OCI-LY1 (cell line): ENCODE measurements at regions not wholly inside any gene's neighbourhood (a gene's known extent, or its start where the extent isn't known, plus 50 kb on each side); places are given as distances from the start of the nearest gene placed in this dataset.

Experiments
- EZH2 ChIP-seq: fragments of 200-600 bp; sonication (generic), shearing (Covaris generic); IDR thresholded peaks from 2 replicates; pipeline ENCODE4 v1.8.0; 2017; ENCODE audit warnings: borderline replicate concordance, mixed run types, mild to moderate bottlenecking, antibody characterized with exemption, low read length, moderate library complexity, mixed read lengths
- TF ChIP-seq, protein P1 (sequence below): fragments of 200-600 bp; sonication (generic), shearing (Covaris generic); IDR thresholded peaks from 2 replicates; pipeline ENCODE4 v1.5.1; 2017; ENCODE audit warnings: mild to moderate bottlenecking, antibody characterized with exemption, low read length, moderate library complexity, mixed read lengths

DNA sequence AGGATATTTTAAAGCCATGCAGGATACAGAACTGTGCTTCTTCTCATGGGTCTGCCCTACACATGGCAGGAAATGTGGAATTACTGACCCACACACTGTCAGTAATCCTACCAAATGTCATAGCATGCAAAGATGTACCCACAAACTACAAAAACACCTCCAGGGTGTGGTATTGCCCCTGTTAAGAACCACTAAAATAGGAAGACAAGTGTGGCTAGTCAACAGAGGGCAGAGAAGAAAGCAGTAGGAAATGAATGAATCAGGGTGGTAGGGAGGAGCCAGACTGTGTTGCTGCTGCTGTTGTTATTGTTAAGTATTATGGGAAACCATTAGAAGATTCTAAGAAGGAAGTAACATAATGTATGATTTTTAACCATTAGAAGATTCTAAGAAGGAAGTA lies 556.7 kb upstream of the ACVR2A start:
- TF ChIP-seq, protein P1, sequence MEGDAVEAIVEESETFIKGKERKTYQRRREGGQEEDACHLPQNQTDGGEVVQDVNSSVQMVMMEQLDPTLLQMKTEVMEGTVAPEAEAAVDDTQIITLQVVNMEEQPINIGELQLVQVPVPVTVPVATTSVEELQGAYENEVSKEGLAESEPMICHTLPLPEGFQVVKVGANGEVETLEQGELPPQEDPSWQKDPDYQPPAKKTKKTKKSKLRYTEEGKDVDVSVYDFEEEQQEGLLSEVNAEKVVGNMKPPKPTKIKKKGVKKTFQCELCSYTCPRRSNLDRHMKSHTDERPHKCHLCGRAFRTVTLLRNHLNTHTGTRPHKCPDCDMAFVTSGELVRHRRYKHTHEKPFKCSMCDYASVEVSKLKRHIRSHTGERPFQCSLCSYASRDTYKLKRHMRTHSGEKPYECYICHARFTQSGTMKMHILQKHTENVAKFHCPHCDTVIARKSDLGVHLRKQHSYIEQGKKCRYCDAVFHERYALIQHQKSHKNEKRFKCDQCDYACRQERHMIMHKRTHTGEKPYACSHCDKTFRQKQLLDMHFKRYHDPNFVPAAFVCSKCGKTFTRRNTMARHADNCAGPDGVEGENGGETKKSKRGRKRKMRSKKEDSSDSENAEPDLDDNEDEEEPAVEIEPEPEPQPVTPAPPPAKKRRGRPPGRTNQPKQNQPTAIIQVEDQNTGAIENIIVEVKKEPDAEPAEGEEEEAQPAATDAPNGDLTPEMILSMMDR = no peak
- no peak for TF ChIP-seq EZH2
